Activated effector memory CD4-positive, alpha-beta T cell treated with anti-CD3 and anti-CD28 coated beads, Interleukin-2, amount 50 U/mL, for 16 hours (primary cell): ENCODE measurements at regions not wholly inside any gene's neighbourhood (a gene's known extent, or its start where the extent isn't known, plus 50 kb on each side); places are given as distances from the start of the nearest gene placed in this dataset.
A peak's percentile ranks its signal among the peaks of the same experiment; 100 is the strongest.
"Not testable (repeated sequence)": the region's sequence is repeated elsewhere in the genome, so short reads cannot be mapped to it uniquely, and the experiment has no call there.

Source experiments
- DNase-seq: peaks from one replicate; pipeline ENCODE4 v3.0.0-alpha.2; 2020

GRCh38 chr3:195669310-195669709, 51.5 kb upstream of the MUC20 start:
- DNase-seq: peak; percentile 69

DNA sequence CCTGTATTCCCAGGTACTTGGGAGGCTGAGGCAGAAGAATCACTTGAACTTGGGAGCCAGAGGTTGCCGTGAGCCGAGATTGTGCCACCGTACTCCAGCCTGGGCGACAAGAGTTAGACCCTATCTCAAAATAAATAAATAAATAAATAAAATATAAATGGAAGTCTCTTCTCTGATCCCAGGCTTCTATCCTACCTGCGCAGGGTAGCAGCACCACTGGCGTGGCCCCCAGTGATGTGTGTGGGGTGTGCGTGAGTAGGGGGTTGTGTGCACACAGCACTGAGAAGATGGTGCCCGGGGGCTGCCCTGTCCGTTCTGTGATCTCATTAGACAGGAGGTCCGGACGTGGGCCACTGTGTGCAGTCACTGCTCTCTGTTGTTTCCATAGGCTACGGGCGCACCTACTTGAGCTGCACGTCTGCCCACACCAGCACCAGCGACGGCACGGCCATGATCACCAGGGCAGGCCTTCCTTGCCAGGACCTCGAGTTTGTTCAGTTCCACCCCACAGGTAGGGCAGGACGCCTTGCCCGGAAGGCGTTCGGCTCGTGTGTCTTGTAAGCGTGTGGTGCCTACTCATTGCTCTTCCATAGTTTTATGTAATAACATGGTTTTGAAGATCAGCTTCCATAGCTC, 52.5 kb upstream of the MUC20 start:
- DNase-seq: peak; percentile 57

GRCh38 chr3:195665311-195665710, 55.5 kb upstream of the MUC20 start:
- DNase-seq: not testable (repeated sequence)

DNA sequence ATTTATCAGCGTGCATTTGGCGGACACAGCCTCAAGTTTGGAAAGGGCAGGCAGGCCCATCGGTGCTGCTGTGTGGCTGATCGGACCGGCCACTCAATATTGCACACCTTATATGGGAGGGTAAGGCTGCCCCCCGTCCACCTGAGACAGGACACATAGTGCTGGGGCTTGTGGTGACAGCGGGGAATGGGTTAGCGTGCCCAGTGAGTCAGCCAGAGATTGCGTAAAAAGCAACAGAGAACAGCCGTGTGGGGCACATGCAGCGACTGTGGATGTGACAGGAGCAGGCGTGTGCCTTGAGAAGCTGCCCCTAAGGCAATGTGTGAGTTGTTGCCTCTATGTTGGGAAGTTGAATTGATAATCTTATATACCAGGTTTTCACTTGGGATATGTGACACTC, 56.6 kb upstream of the MUC20 start:
- not testable (repeated sequence) for DNase-seq

GRCh38 chr3:195659136-195659533, 61.6 kb upstream of the MUC20 start:
- DNase-seq: not testable (repeated sequence)

GRCh38 chr3:195658381-195659135, 62.2 kb upstream of the MUC20 start:
- DNase-seq: peak; percentile 73

GRCh38 chr3:195657475-195658372, 63.1 kb upstream of the MUC20 start:
- peak; percentile 97 for DNase-seq

- not testable (repeated sequence) for DNase-seq
Observed at GRCh38 chr3:195656091-195656490, 64.7 kb upstream of the MUC20 start.

DNA sequence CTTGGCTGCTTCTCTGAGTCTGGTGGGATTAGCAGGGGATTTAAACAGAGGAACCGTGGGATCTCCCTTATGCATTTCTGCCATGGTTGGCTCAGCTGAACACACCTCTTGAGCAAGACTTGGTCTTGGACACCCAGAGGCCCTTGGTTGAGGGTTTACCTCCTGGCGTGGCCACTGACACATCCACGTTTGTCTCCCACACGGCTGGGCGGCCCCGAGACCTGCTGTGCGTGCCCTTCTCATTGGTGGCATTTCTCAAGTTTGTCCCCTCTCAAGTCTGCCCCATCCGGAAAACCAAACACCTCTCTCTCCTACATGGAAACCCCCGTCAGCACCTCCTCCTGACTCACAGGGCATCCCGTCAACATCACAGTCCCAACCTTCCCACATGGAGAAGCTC, 66.0 kb upstream of the MUC20 start:
- not testable (repeated sequence) for DNase-seq

- not testable (repeated sequence) for DNase-seq
Observed at GRCh38 chr3:195654138-195654537, 66.6 kb upstream of the MUC20 start.

- DNase-seq: not testable (repeated sequence)
Observed at GRCh38 chr3:195653641-195654040, 67.1 kb upstream of the MUC20 start.

DNA sequence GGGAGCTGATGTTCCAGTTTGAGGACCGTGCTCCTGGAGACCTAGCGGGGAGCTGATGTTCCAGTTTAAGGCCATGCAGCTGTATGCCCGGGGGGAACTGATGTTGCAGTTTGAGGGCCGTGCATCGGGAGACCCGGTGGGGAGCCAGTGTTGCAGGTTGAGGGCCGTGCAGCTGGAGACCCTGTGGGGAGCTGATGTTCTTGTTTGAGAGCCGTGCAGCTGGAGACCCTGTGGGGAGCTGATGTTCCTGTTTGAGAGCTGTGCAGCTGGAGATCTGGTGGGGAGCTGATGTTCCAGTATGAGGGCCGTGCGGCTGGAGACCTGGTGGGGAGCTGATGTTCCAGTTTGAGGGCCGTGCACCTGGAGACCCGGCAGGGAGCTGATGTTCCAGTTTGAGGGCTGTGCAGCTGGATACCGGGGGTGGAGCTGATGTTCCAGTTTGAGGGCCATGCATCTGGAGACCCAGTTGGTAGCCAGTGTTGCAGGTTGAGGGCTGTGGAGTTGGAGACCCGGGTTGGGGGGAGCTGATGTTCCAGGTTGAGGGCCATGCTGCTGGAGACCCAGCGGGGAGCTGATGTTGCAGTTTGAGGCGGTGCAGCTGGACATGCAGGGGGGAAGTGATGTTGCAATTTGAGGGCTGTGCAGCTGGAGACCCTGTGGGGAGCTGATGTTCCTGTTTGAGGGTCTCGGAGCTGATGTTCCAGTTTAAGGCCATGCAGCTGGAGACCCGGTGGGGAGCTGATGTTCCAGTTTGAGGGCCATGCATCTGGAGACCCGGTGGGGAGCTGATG, 64.4 kb upstream of the APOD start:
- not testable (repeated sequence) for DNase-seq

- not testable (repeated sequence) for DNase-seq
Observed at GRCh38 chr3:195645872-195646271, 62.1 kb upstream of the APOD start.

- not testable (repeated sequence) for DNase-seq
Observed at GRCh38 chr3:195643245-195643644, 59.5 kb upstream of the APOD start.

- DNase-seq: not testable (repeated sequence)
Observed at GRCh38 chr3:195642311-195642710, 58.6 kb upstream of the APOD start.

DNA sequence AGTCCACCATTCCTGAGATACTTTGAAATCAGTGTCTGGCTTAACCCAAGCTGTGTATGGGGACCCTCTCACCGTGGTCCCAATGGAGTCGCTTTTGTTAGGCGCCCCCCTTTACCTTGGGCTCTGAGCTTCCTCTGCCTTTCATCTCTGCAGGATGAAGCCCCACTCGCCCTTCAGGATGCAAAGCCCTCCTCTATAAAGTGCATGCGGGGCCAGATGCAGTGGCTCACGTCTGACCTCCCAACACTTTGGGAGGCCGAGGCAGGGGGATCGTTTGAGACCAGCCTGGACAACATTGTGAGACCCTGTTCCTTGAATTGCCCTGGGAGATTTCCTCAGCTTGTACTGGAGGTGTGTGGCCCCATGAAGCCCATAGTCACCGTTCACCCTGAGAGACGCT, 54.7 kb upstream of the APOD start:
- DNase-seq: peak; percentile 60

DNA sequence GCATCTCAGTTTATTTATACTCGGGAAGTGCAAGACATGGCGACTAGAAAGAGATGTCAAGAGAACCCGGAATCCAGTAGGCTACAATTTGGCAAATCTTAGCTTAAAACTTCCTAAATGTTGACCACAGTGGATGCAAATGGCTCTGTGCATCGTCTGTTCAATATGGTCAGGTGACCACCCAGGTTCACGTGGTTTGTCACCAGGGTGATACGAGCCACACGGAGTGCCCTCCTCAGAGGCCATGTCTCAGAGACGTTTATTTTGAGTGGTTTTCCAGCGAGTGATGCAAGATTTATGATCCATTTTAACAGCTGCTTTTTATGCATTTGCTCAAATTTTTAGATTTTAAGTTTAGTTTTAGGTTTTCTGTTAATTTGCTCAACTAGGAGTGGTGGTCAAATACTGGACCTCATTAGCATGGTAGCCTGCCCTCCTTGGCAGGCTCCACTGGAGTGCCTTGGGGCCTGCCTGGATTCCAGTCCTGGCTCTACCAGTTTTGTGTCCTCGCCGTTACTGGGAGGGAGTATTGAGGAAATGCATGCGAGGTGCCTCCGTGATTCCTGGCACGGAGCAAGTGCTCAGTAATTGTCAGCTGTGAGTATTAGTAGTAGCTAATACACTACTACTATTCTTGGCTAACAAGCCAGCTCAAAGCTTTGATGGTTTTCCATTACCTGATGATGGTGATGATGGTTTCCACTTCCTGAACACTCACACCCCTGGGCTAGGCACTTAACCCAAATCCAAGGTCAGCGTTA, 53.9 kb upstream of the APOD start:
- DNase-seq: peak; percentile 44

DNA sequence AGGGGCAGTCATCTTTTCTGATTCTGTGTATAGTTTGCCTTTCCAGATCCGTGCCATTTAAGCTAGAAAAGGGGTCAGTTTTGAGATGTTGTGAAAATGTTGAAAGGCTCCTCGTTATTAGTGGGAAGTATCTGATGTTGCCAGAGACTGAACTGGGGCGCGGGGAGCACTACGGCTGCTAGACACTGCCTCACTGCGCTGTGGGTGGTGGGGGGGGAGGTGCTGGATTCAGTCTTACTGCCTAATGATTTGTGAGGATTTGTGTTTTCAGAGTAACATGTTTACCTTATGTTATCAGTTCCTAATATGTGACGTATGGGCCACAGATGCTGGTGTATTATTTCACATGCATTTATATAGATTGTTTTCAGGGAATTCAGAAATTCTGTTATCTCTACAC, 53.3 kb upstream of the APOD start:
- DNase-seq: peak; percentile 67

DNA sequence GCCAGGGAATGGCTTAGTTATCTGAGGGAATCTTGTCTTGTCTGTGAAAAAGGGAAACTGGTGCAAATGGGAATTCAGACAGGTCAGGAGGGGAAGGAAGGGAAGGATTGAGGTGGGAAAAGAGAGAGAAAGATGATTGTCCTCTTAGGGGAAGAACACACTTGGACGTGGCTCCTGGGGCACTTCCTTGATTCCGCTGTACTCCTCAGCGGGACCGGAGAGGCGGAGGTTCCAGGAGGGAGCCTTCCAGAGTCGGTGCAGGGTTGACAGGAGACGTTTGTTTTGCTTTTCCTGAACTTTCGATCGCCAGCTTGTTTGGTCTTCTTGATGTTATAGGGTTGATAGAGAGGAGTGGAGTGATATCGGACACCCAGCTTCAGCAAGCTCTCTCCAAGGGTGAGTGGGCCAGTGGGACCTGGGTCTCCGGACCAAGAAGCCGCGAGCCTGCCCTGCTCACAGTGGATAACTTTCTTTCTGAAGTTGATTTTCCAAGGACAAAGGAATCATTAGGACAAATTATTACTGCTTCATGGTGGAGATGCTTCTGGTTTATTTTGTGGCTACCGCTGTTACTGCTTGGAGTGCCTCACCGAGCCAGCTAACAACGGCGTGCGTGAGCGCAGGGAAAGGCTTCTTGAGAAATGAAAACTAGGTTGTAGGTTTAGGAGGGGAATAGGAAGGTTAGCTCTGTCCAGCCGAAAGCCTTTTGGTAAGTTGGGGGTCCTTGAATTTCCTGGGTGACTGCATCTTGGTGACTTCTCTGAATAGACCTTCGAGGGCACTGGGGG, 52.4 kb upstream of the APOD start:
- peak; percentile 61 for DNase-seq

- DNase-seq: peak; percentile 64
Observed at GRCh38 chr3:195635262-195635873, 51.6 kb upstream of the APOD start.
